Lower leg skin (tissue), 3 donors: ENCODE measurements at regions not wholly inside any gene's neighbourhood (a gene's known extent, or its start where the extent isn't known, plus 50 kb on each side); places are given as distances from the start of the nearest gene placed in this dataset.

Experiments used
- POLR2A ChIP-seq, 2 donors: fragments of 450-650 bp; IDR thresholded peaks; one replicate each; pipeline ENCODE4 v1.6.1; 2016 to 2017; ENCODE audit warnings: antibody characterized with exemption in 2 of 2, mild to moderate bottlenecking in 1 of 2, moderate library complexity in 1 of 2
- TF ChIP-seq, protein P1 (sequence below), 3 donors: fragments of 450-650 bp; IDR thresholded peaks; one replicate each; pipeline ENCODE4 v1.5.1; 2016; ENCODE audit warnings: antibody characterized with exemption in 3 of 3, mild to moderate bottlenecking in 3 of 3, moderate library complexity in 2 of 3

DNA sequence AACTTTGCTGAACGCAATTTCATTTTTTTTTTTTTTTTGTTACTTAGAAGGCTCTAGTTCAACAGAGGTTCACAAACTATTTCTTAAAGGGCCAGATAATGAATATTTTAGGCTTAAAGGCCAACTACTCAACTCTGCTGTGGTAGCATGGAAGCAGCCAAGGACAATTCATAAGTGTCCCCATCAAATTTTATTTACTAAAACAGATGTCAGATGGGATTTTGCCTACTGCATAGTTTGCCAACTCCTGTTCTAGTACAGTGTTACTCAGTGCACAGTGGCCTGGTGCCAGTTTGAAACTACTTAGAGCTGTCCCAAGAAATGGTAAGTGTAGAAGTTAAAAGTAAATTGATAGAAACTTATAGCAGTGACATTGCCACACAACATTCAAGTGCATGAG lies 949.4 kb upstream of the FANCL start:
- TF ChIP-seq POLR2A (IDR thresholded peaks at IDR 0.05): no peak
- TF ChIP-seq, protein P1, sequence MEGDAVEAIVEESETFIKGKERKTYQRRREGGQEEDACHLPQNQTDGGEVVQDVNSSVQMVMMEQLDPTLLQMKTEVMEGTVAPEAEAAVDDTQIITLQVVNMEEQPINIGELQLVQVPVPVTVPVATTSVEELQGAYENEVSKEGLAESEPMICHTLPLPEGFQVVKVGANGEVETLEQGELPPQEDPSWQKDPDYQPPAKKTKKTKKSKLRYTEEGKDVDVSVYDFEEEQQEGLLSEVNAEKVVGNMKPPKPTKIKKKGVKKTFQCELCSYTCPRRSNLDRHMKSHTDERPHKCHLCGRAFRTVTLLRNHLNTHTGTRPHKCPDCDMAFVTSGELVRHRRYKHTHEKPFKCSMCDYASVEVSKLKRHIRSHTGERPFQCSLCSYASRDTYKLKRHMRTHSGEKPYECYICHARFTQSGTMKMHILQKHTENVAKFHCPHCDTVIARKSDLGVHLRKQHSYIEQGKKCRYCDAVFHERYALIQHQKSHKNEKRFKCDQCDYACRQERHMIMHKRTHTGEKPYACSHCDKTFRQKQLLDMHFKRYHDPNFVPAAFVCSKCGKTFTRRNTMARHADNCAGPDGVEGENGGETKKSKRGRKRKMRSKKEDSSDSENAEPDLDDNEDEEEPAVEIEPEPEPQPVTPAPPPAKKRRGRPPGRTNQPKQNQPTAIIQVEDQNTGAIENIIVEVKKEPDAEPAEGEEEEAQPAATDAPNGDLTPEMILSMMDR (IDR thresholded peaks at IDR 0.05): no peak
